ENCODE measurements at regions not wholly inside any gene's neighbourhood (a gene's known extent, or its start where the extent isn't known, plus 50 kb on each side); places are given as distances from the start of the nearest gene placed in this dataset.
A peak's percentile ranks its signal among the peaks of the same experiment; 100 is the strongest.

DNA sequence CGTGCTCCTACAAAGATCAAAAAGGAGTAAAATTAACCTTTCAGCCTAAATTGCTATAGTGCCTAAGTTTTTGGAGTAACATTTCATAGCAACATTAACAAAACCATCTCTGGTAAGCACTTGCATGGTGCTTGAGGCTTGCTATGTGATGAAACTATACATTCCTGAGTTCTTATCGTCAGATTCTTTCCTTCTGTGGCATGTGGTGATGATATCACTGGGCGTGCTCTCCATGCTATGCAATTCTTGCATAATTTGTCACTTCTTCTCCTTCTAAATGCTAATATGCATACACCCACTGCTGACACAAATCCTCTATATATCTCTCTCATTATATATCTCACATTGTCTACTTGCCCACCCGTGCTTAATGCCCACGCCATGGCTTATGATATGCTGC is 2019.9 kb downstream of the MAT2B start:
- TF ChIP-seq CTCF (conservative IDR thresholded peaks at IDR 0.05; ENCODE audit: low read depth, low read length) = no peak
- DNase-seq (ENCODE audit: low read depth) = peak; percentile 81
- no peak overlapping the region for H3K4me3 ChIP-seq (ENCODE audit: low read length)

- DNase-seq (ENCODE audit: low read depth) = no peak
- no peak overlapping the region for H3K4me3 ChIP-seq (ENCODE audit: low read length)
- no peak for TF ChIP-seq CTCF (conservative IDR thresholded peaks at IDR 0.05; ENCODE audit: low read depth, low read length)
Measured at GRCh38 chr5:165526357-165526756, 2020.9 kb downstream of the MAT2B start.

- no peak for DNase-seq (ENCODE audit: low read depth)
- no peak for TF ChIP-seq CTCF (conservative IDR thresholded peaks at IDR 0.05; ENCODE audit: low read depth, low read length)
- H3K4me3 ChIP-seq (ENCODE audit: low read length) = no peak overlapping the region
Measured at GRCh38 chr5:165527577-165527976, 2022.2 kb downstream of the MAT2B start.

DNA sequence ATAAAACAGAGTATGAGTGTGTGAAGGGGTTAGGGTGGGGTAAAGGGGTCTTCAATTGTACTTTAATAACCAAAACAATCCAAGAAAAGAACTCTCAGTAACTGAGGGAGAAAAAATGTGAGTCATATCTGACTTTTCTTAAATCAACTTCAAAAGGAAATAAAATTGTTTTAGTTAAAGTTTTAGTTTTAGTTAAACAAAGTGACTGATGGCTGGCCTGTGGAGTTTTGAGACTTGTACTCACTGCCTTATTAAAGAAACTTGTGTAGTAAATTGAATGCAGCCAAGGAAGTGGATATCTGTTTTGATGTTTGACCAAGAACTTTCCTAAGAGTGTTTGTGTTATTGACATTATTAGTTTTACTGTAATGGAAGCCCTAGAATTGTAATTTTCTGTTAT is 2032.6 kb downstream of the MAT2B start:
- no peak for TF ChIP-seq CTCF (conservative IDR thresholded peaks at IDR 0.05; ENCODE audit: low read depth, low read length)
- no peak overlapping the region for H3K4me3 ChIP-seq (ENCODE audit: low read length)

GRCh38 chr5:165559645-165560044 is 2054.2 kb downstream of the MAT2B start:
- peak; percentile 20 for DNase-seq (ENCODE audit: low read depth)
- no peak for TF ChIP-seq CTCF (conservative IDR thresholded peaks at IDR 0.05; ENCODE audit: low read depth, low read length)
- no peak overlapping the region for H3K4me3 ChIP-seq (ENCODE audit: low read length)

More for the DNA sequence above, 2032.6 kb downstream of the MAT2B start:
- no peak for DNase-seq (ENCODE audit: low read depth)

GRCh38 chr5:165560648-165561047 is 2055.2 kb downstream of the MAT2B start:
- DNase-seq (ENCODE audit: low read depth) = no peak
- no peak overlapping the region for H3K4me3 ChIP-seq (ENCODE audit: low read length)
- TF ChIP-seq CTCF (conservative IDR thresholded peaks at IDR 0.05; ENCODE audit: low read depth, low read length) = no peak

DNA sequence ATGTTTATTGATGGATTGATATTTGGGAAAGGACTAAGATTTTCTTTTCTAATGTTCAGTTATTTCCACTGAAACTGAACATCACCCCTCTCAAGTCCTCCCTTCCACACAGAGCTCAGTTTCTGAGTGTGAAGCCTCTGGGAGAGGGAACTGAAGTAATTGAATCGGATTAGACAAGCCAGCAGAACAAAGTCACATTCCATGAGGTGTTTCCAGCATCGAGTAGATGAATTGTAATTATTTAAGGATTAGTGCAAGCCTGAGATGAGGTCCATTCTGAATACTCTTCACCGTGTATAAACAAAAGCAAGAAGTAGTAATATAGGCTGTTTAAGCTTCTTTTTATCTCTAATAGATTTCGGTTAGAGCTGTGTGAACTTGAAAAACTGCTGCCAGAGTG is 2060.5 kb downstream of the MAT2B start:
- DNase-seq (ENCODE audit: low read depth) = peak; percentile 98
- no peak overlapping the region for H3K4me3 ChIP-seq (ENCODE audit: low read length)
- TF ChIP-seq CTCF (conservative IDR thresholded peaks at IDR 0.05; ENCODE audit: low read depth, low read length) = no peak
